T-helper 17 cell (primary cell): ENCODE measurements at regions not wholly inside any gene's neighbourhood (a gene's known extent, or its start where the extent isn't known, plus 50 kb on each side); places are given as distances from the start of the nearest gene placed in this dataset.

Experiments
- ATAC-seq: fragments of 150-1000 bp; cut with Tn5 transposase; 2 replicates; pipeline ENCODE4 v1.10.0; 2021; ENCODE audit warnings: mild to moderate bottlenecking, moderate library complexity
- DNase-seq, 3 donors: peaks; one replicate each; pipeline versions ENCODE4 v3.0.0 to v3.0.0-alpha.2; 2020 to 2021
- H3K9me3 ChIP-seq: one replicate; pipeline ENCODE4 v1.7.0; 2013; ENCODE audit warnings: low read length, mild to moderate bottlenecking; ENCODE audit not compliant: control insufficient read depth, poor library complexity, severe bottlenecking
- H3K27ac Mint-ChIP-seq: one replicate; pipeline ENCODE4 v1.8.0; 2022; ENCODE audit warnings: mild to moderate bottlenecking, moderate library complexity, mixed read lengths
- H3K27me3 Mint-ChIP-seq: one replicate; pipeline ENCODE4 v1.8.0; 2022; ENCODE audit warnings: mixed read lengths
- H3K36me3 Mint-ChIP-seq: one replicate; pipeline ENCODE4 v1.8.0; 2022; ENCODE audit warnings: low read depth, mixed read lengths
- H3K4me1 Mint-ChIP-seq: one replicate; pipeline ENCODE4 v1.8.0; 2022; ENCODE audit warnings: mild to moderate bottlenecking, mixed read lengths
- H3K4me3 Mint-ChIP-seq: one replicate; pipeline ENCODE4 v1.8.0; 2022; ENCODE audit warnings: mild to moderate bottlenecking, moderate library complexity, mixed read lengths

- no peaks in the 10 kb centered on the region for H3K36me3 Mint-ChIP-seq
- H3K9me3 ChIP-seq, result no peaks in the 10 kb centered on the region
- no peak overlapping the region for H3K27ac Mint-ChIP-seq
- DNase-seq, result no peak
- H3K4me3 Mint-ChIP-seq, result no peak overlapping the region
- no peaks in the 10 kb centered on the region for H3K4me1 Mint-ChIP-seq
- peaks cover 5% of the 10 kb centered on the region for H3K27me3 Mint-ChIP-seq
- no peak for ATAC-seq
Observed at GRCh38 chrX:97728215-97728614, 844.5 kb downstream of the RPA4 start.

- Mint-ChIP-seq H3K36me3 (no peaks in the 10 kb centered on the region), H3K27ac (no peak overlapping the region), H3K27me3 (no peaks in the 10 kb centered on the region), H3K4me3 (no peak overlapping the region), H3K4me1 (no peaks in the 10 kb centered on the region)
- DNase-seq (no peak), ATAC-seq (no peak)
- no peaks in the 10 kb centered on the region for H3K9me3 ChIP-seq
Observed at GRCh38 chrX:97740044-97740443, 856.3 kb downstream of the RPA4 start.

GRCh38 chrX:97740886-97741285 lies 857.2 kb downstream of the RPA4 start:
- DNase-seq (no peak), ATAC-seq (no peak)
- Mint-ChIP-seq H3K36me3 (no peaks in the 10 kb centered on the region), H3K4me3 (no peak overlapping the region), H3K27me3 (no peaks in the 10 kb centered on the region), H3K4me1 (no peaks in the 10 kb centered on the region), H3K27ac (no peak overlapping the region)
- H3K9me3 ChIP-seq, result no peaks in the 10 kb centered on the region

- Mint-ChIP-seq H3K27ac (no peak overlapping the region), H3K4me1 (no peaks in the 10 kb centered on the region), H3K4me3 (no peak overlapping the region)
Observed at GRCh38 chrX:97743014-97743413, 859.3 kb downstream of the RPA4 start.

GRCh38 chrX:97747346-97747745 lies 863.6 kb downstream of the RPA4 start:
- Mint-ChIP-seq H3K27ac (no peak overlapping the region), H3K36me3 (no peaks in the 10 kb centered on the region), H3K4me3 (no peak overlapping the region), H3K27me3 (peaks cover 6% of the 10 kb centered on the region), H3K4me1 (no peaks in the 10 kb centered on the region)
- DNase-seq (no peak), ATAC-seq (no peak)
- H3K9me3 ChIP-seq, result no peaks in the 10 kb centered on the region

More at GRCh38 chrX:97743014-97743413, 859.3 kb downstream of the RPA4 start:
- ATAC-seq (no peak), DNase-seq (no peak)
- Mint-ChIP-seq H3K36me3 (no peaks in the 10 kb centered on the region), H3K27me3 (peaks cover 6% of the 10 kb centered on the region)
- no peaks in the 10 kb centered on the region for H3K9me3 ChIP-seq

- peaks cover 6% of the 10 kb centered on the region for H3K27me3 Mint-ChIP-seq
- DNase-seq, result no peak
- no peaks in the 10 kb centered on the region for H3K4me1 Mint-ChIP-seq
- H3K36me3 Mint-ChIP-seq, result no peaks in the 10 kb centered on the region
- no peak overlapping the region for H3K27ac Mint-ChIP-seq
- H3K4me3 Mint-ChIP-seq, result no peak overlapping the region
- H3K9me3 ChIP-seq, result no peaks in the 10 kb centered on the region
- ATAC-seq, result no peak
Observed at GRCh38 chrX:97751016-97751415, 867.3 kb downstream of the RPA4 start.

GRCh38 chrX:97751735-97752134 lies 868.0 kb downstream of the RPA4 start:
- Mint-ChIP-seq H3K27ac (no peak overlapping the region), H3K4me1 (no peaks in the 10 kb centered on the region), H3K27me3 (peaks cover 2% of the 10 kb centered on the region), H3K4me3 (no peak overlapping the region), H3K36me3 (no peaks in the 10 kb centered on the region)
- no peak for ATAC-seq
- no peaks in the 10 kb centered on the region for H3K9me3 ChIP-seq
- DNase-seq, result no peak

- ATAC-seq (no peak), DNase-seq (no peak)
- no peaks in the 10 kb centered on the region for H3K27me3 Mint-ChIP-seq
- no peaks in the 10 kb centered on the region for H3K36me3 Mint-ChIP-seq
- H3K27ac Mint-ChIP-seq, result no peak overlapping the region
- H3K9me3 ChIP-seq, result no peaks in the 10 kb centered on the region
- no peaks in the 10 kb centered on the region for H3K4me1 Mint-ChIP-seq
- no peak overlapping the region for H3K4me3 Mint-ChIP-seq
Observed at GRCh38 chrX:97756879-97757278, 873.2 kb downstream of the RPA4 start.

- no peaks in the 10 kb centered on the region for H3K9me3 ChIP-seq
- H3K36me3 Mint-ChIP-seq, result no peaks in the 10 kb centered on the region
- H3K4me3 Mint-ChIP-seq, result no peak overlapping the region
- H3K27ac Mint-ChIP-seq, result no peak overlapping the region
- no peaks in the 10 kb centered on the region for H3K4me1 Mint-ChIP-seq
- ATAC-seq, result no peak
- no peaks in the 10 kb centered on the region for H3K27me3 Mint-ChIP-seq
- no peak for DNase-seq
Observed at GRCh38 chrX:97763391-97763790, 879.7 kb downstream of the RPA4 start.

- Mint-ChIP-seq H3K4me3 (no peak overlapping the region), H3K27me3 (no peaks in the 10 kb centered on the region), H3K4me1 (no peaks in the 10 kb centered on the region), H3K27ac (no peak overlapping the region), H3K36me3 (no peaks in the 10 kb centered on the region)
- ATAC-seq, result no peak
- no peak for DNase-seq
- no peaks in the 10 kb centered on the region for H3K9me3 ChIP-seq
Observed at GRCh38 chrX:97763981-97764380, 880.3 kb downstream of the RPA4 start.

- H3K27me3 Mint-ChIP-seq, result no peaks in the 10 kb centered on the region
- no peak overlapping the region for H3K27ac Mint-ChIP-seq
- no peaks in the 10 kb centered on the region for H3K4me1 Mint-ChIP-seq
- DNase-seq, result no peak
- H3K36me3 Mint-ChIP-seq, result no peaks in the 10 kb centered on the region
- ATAC-seq, result no peak
- no peak overlapping the region for H3K4me3 Mint-ChIP-seq
- no peaks in the 10 kb centered on the region for H3K9me3 ChIP-seq
Observed at GRCh38 chrX:97766501-97767095, 882.9 kb downstream of the RPA4 start.

- Mint-ChIP-seq H3K4me3 (no peak overlapping the region), H3K4me1 (no peaks in the 10 kb centered on the region), H3K36me3 (no peaks in the 10 kb centered on the region), H3K27me3 (no peaks in the 10 kb centered on the region), H3K27ac (no peak overlapping the region)
- ATAC-seq, result no peak
- no peak for DNase-seq
- H3K9me3 ChIP-seq, result no peaks in the 10 kb centered on the region
Observed at GRCh38 chrX:97787311-97787710, 903.6 kb downstream of the RPA4 start.

- H3K9me3 ChIP-seq, result no peaks in the 10 kb centered on the region
- Mint-ChIP-seq H3K4me1 (no peaks in the 10 kb centered on the region), H3K4me3 (no peak overlapping the region), H3K36me3 (no peaks in the 10 kb centered on the region), H3K27ac (no peak overlapping the region), H3K27me3 (no peaks in the 10 kb centered on the region)
- ATAC-seq, result no peak
- DNase-seq, result no peak
Observed at GRCh38 chrX:97787849-97788248, 904.1 kb downstream of the RPA4 start.

- Mint-ChIP-seq H3K4me3 (no peak overlapping the region), H3K27ac (no peak overlapping the region)
Observed at GRCh38 chrX:97790850-97791249, 907.1 kb downstream of the RPA4 start.

More at GRCh38 chrX:97790850-97791249, 907.1 kb downstream of the RPA4 start:
- Mint-ChIP-seq H3K4me1 (no peaks in the 10 kb centered on the region), H3K27me3 (no peaks in the 10 kb centered on the region), H3K36me3 (no peaks in the 10 kb centered on the region)
- no peak for DNase-seq
- ATAC-seq, result no peak
- no peaks in the 10 kb centered on the region for H3K9me3 ChIP-seq
